H1 (cell line): ENCODE measurements at regions not wholly inside any gene's neighbourhood (a gene's known extent, or its start where the extent isn't known, plus 50 kb on each side); places are given as distances from the start of the nearest gene placed in this dataset.

Source experiments
- CTCF ChIA-PET: fragments of 300-600 bp; sonication (Branson Sonifier 250); formaldehyde crosslinking; loops from one replicate; lab custom pipeline; 2021; ENCODE audit not compliant: partially characterized antibody; lab: Charles Lee
- POLR2A ChIA-PET: fragments of 300-600 bp; sonication (Branson Sonifier 250); formaldehyde crosslinking; loops from one replicate; lab custom pipeline; 2021; ENCODE audit warnings: inconsistent platforms; ENCODE audit not compliant: partially characterized antibody; lab: Charles Lee
- DNase-seq, 2 experiments: peaks; one replicate each; pipeline versions ENCODE4 v3.0.0 to v3.0.0-alpha.2; 2010 to 2022; ENCODE audit warnings: low spot score in 2 of 2, low read depth in 1 of 2, mixed read lengths in 1 of 2
- FAIRE-seq: peaks from 2 replicates; lab custom pipeline; 2011; peaks lifted over from hg19 to GRCh38; lab: Jason Lieb, UNC
- H2AFZ ChIP-seq: 2 replicates; pipeline ENCODE4 v1.8.1; 2012; ENCODE audit warnings: low read length, inconsistent platforms
- H2AK5ac ChIP-seq: 2 replicates; pipeline ENCODE4 v1.6.1; 2013; ENCODE audit warnings: low read depth, low read length
- H2BK120ac ChIP-seq: replicated peaks from 2 replicates; pipeline ENCODE3; 2013; ENCODE audit warnings: low read depth, low read length, inconsistent platforms
- H2BK12ac ChIP-seq: 2 replicates; pipeline ENCODE4 v1.6.1; 2013; ENCODE audit warnings: low read depth, low read length
- H2BK15ac ChIP-seq: 2 replicates; pipeline ENCODE4 v1.6.1; 2013; ENCODE audit warnings: low read length
- H2BK20ac ChIP-seq: 2 replicates; pipeline ENCODE4 v1.6.1; 2013; ENCODE audit warnings: low read length
- H2BK5ac ChIP-seq: 2 replicates; pipeline ENCODE4 v1.6.1; 2013; ENCODE audit warnings: low read depth, low read length
- H3K14ac ChIP-seq: 2 replicates; pipeline ENCODE4 v1.6.1; 2013; ENCODE audit warnings: inconsistent platforms; ENCODE audit not compliant: insufficient read length
- H3K18ac ChIP-seq: 2 replicates; pipeline ENCODE4 v1.6.1; 2013; ENCODE audit warnings: low read length; ENCODE audit errors: extremely low read depth
- H3K23ac ChIP-seq: 2 replicates; pipeline ENCODE4 v1.6.1; 2013; ENCODE audit warnings: inconsistent platforms; ENCODE audit not compliant: insufficient read length
- H3K23me2 ChIP-seq: 2 replicates; pipeline ENCODE4 v1.6.1; 2013; ENCODE audit warnings: low read depth, low read length
- H3K27ac ChIP-seq: 2 replicates; pipeline ENCODE4 v1.6.1; 2011; ENCODE audit warnings: low read depth, low read length, inconsistent platforms
- H3K27me3 ChIP-seq, 4 experiments: replicated peaks in 1 of 4; 1 replicate in 1 of 4; 2 replicates in 3 of 4; pipeline versions ENCODE4 v1.6.1 to v1.8.1; 2011 to 2013; ENCODE audit warnings: low read length in 3 of 4, mild to moderate bottlenecking in 3 of 4, inconsistent platforms in 2 of 4, mixed read lengths in 2 of 4, moderate library complexity in 1 of 4; ENCODE audit not compliant: control insufficient read depth in 3 of 4, insufficient read depth in 3 of 4; ENCODE audit errors: extremely low read depth in 1 of 4
- H3K36me3 ChIP-seq, 4 experiments: 2 replicates each; pipeline versions ENCODE4 v1.6.1 to v1.8.1; 2011 to 2013; ENCODE audit warnings: mild to moderate bottlenecking in 4 of 4, low read length in 3 of 4, moderate library complexity in 2 of 4, control low read depth in 1 of 4, inconsistent platforms in 1 of 4; ENCODE audit not compliant: insufficient read depth in 4 of 4, control insufficient read depth in 2 of 4
- H3K4ac ChIP-seq: replicated peaks from 2 replicates; pipeline ENCODE3; 2013; ENCODE audit warnings: low read length, low read depth, mixed read lengths, inconsistent platforms; ENCODE audit not compliant: insufficient read length
- H3K4me1 ChIP-seq, 4 experiments: replicated peaks in 1 of 4; 1 replicate in 1 of 4; 2 replicates in 3 of 4; pipeline versions ENCODE4 v1.6.1 to v1.8.1; 2011 to 2013; ENCODE audit warnings: low read length in 3 of 4, inconsistent platforms in 2 of 4, mixed read lengths in 1 of 4; ENCODE audit not compliant: insufficient read depth in 4 of 4, control insufficient read depth in 3 of 4
- H3K4me2 ChIP-seq, 2 experiments: 2 replicates each; pipeline versions ENCODE4 v1.6.1 to v1.8.1; 2011 to 2013; ENCODE audit warnings: low read depth in 2 of 2, low read length in 2 of 2, control low read depth in 1 of 2, inconsistent platforms in 1 of 2, mild to moderate bottlenecking in 1 of 2; ENCODE audit not compliant: insufficient read depth in 1 of 2
- H3K4me3 ChIP-seq, 4 experiments: fragments of 200-600, 300-600 bp in 1 of 4; sonication (generic), shearing (Covaris generic), sonication (Bioruptor Twin) in 1 of 4; 2 replicates each; pipeline versions ENCODE4 v1.5.1 to v1.8.1; 2011 to 2016; ENCODE audit warnings: low read length in 4 of 4, low read depth in 3 of 4, control low read depth in 2 of 4, inconsistent platforms in 2 of 4, mild to moderate bottlenecking in 2 of 4, mixed read lengths in 1 of 4, moderate library complexity in 1 of 4; ENCODE audit not compliant: insufficient read depth in 2 of 4; ENCODE audit errors: extremely low read depth in 1 of 4
- H3K56ac ChIP-seq: replicated peaks from 2 replicates; pipeline ENCODE3; 2013; ENCODE audit warnings: low read depth, mild to moderate bottlenecking, mixed read lengths, low read length, inconsistent platforms; ENCODE audit not compliant: insufficient read length
- H3K79me1 ChIP-seq: 2 replicates; pipeline ENCODE4 v1.6.1; 2013; ENCODE audit warnings: low read depth, low read length, control low read depth
- H3K79me2 ChIP-seq, 2 experiments: 2 replicates each; pipeline versions ENCODE4 v1.6.1 to v1.8.1; 2012 to 2013; ENCODE audit warnings: low read length in 2 of 2, mild to moderate bottlenecking in 2 of 2, inconsistent platforms in 1 of 2; ENCODE audit not compliant: insufficient read depth in 2 of 2, control insufficient read depth in 1 of 2
- H3K9ac ChIP-seq, 4 experiments: replicated peaks in 1 of 4; 1 replicate in 1 of 4; 2 replicates in 3 of 4; pipeline versions ENCODE4 v1.6.1 to v1.8.1; 2011 to 2013; ENCODE audit warnings: low read depth in 3 of 4, low read length in 3 of 4, control low read depth in 2 of 4, mild to moderate bottlenecking in 2 of 4, moderate library complexity in 2 of 4, inconsistent platforms in 1 of 4; ENCODE audit errors: extremely low read depth in 1 of 4
- H3K9me3 ChIP-seq, 2 experiments: 2 replicates each; pipeline versions ENCODE4 v1.6.1 to v1.8.1; 2012 to 2013; ENCODE audit warnings: mild to moderate bottlenecking in 2 of 2, moderate library complexity in 2 of 2, control low read depth in 1 of 2, inconsistent platforms in 1 of 2, low read depth in 1 of 2, low read length in 1 of 2, mixed read lengths in 1 of 2; ENCODE audit not compliant: insufficient read depth in 2 of 2
- H4K20me1 ChIP-seq, 2 experiments: replicated peaks in 1 of 2; 2 replicates each; pipeline versions ENCODE3 to v1.8.1; 2011 to 2013; ENCODE audit warnings: inconsistent platforms in 2 of 2, low read length in 2 of 2, mild to moderate bottlenecking in 1 of 2; ENCODE audit not compliant: insufficient read depth in 2 of 2, control insufficient read depth in 1 of 2
- H4K5ac ChIP-seq: 2 replicates; pipeline ENCODE4 v1.6.1; 2013; ENCODE audit warnings: low read length, low read depth, mixed read lengths, inconsistent platforms; ENCODE audit not compliant: insufficient read length
- H4K8ac ChIP-seq: 2 replicates; pipeline ENCODE4 v1.8.0; 2013; ENCODE audit warnings: mild to moderate bottlenecking, moderate library complexity, low read length, inconsistent platforms; ENCODE audit not compliant: insufficient read depth; ENCODE audit errors: extremely low read depth
- H4K91ac ChIP-seq: replicated peaks from 2 replicates; pipeline ENCODE3; 2013; ENCODE audit warnings: low read length, mixed read lengths, inconsistent platforms; ENCODE audit not compliant: insufficient read length
- CHD2 ChIP-seq: IDR thresholded peaks from 2 replicates; pipeline ENCODE4 v1.6.1; 2012; ENCODE audit warnings: low read length, improper control_type of control experiment
- WGBS, 2 experiments: shearing (Covaris generic) in 1 of 2; methylation state at CpG; one replicate each; pipeline versions ENCODE4 v1.1.6 to v1.1.7; 2013 to 2015; ENCODE audit warnings: low lambda C conversion rate in 2 of 2, mixed read lengths in 2 of 2, inconsistent platforms in 1 of 2, low coverage in 1 of 2, missing lambda C conversion rate in 1 of 2; ENCODE audit not compliant: insufficient replicate concordance in 2 of 2, insufficient coverage in 1 of 2, insufficient read length in 1 of 2; ENCODE audit errors: extremely low coverage in 1 of 2, missing lambda C conversion rate in 1 of 2; 5-methylcytosine and 5-hydroxymethylcytosine counted together

- H4K5ac ChIP-seq = no peak overlapping the region
- H2BK120ac ChIP-seq = no peak overlapping the region
- no peaks in the 10 kb centered on the region for H3K36me3 ChIP-seq
- H3K56ac ChIP-seq = no peak overlapping the region
- no peak overlapping the region for H2BK20ac ChIP-seq
- H4K91ac ChIP-seq = no peak overlapping the region
- peaks cover 0 to 8% (median 0%) of the 10 kb centered on the region in 4 experiments; a peak in 1 of 7 replicates for H3K4me1 ChIP-seq
- FAIRE-seq (no peak), DNase-seq (no peak)
- no peak overlapping the region for H2BK5ac ChIP-seq
- H3K79me1 ChIP-seq = no peaks in the 10 kb centered on the region
- TF ChIP-seq CHD2 = no peak
- no peak overlapping the region for H2BK12ac ChIP-seq
- H3K27me3 ChIP-seq = no peaks in the 10 kb centered on the region
- H4K20me1 ChIP-seq = no peaks in the 10 kb centered on the region
- no peaks in the 10 kb centered on the region for H3K23me2 ChIP-seq
- H3K4me2 ChIP-seq = no peak overlapping the region
- no peak overlapping the region for H3K18ac ChIP-seq
- WGBS, 2 experiments = 89% methylated on average over 4 of the region's 4 CpGs; no CpG with 5 or more reads in 1 of the 2 experiments
- no peak overlapping the region for H3K27ac ChIP-seq
- H2AFZ ChIP-seq = no peak overlapping the region
- ChIA-PET POLR2A (no interaction called here), CTCF (interaction anchor here (0.6 to 1.4 kb wide), 3 partner anchors 19 to 140 kb away, joined by 3 to 6 read pairs (median 3); no protein-coding TSS in a partner anchor)
- peaks cover 3 to 6% of the 10 kb centered on the region in 2 experiments; a peak in 1 of 4 replicates for H3K9me3 ChIP-seq
- H2BK15ac ChIP-seq = no peak overlapping the region
- H4K8ac ChIP-seq = no peak overlapping the region
- no peak overlapping the region for H3K4me3 ChIP-seq
- no peak overlapping the region for H3K9ac ChIP-seq
- no peak overlapping the region for H2AK5ac ChIP-seq
- no peaks in the 10 kb centered on the region for H3K79me2 ChIP-seq
- H3K14ac ChIP-seq = no peak overlapping the region
- no peak overlapping the region for H3K23ac ChIP-seq
- H3K4ac ChIP-seq = no peak overlapping the region
These were observed 147.8 kb upstream of the MMADHC start for GRCh38 chr2:149735237-149735958.
